ENCODE measurements at regions not wholly inside any gene's neighbourhood (a gene's known extent, or its start where the extent isn't known, plus 50 kb on each side); places are given as distances from the start of the nearest gene placed in this dataset.

- Mint-ChIP-seq H3K9me3 (no peaks in the 10 kb centered on the region), H3K4me3 (no peak overlapping the region), H3K36me3 (ENCODE audit: low read depth) (no peaks in the 10 kb centered on the region), H3K27me3 (ENCODE audit: insufficient read depth) (no peaks in the 10 kb centered on the region), H3K4me1 (no peaks in the 10 kb centered on the region), H3K27ac (no peak overlapping the region)
- 85 to 87% methylated on average over 2 of the region's 2 CpGs for WGBS, 2 experiments (ENCODE audit: insufficient coverage in 1 of 2, insufficient read length in 1 of 2)
- no peak for DNase-seq
- Histone ChIP-seq H3K9me3 (ENCODE audit: control insufficient read depth, low read length) (peaks cover 4% of the 10 kb centered on the region), H3K36me3 (ENCODE audit: control insufficient read depth, insufficient read depth, low read length) (no peaks in the 10 kb centered on the region), H3K27me3 (ENCODE audit: control insufficient read depth, insufficient read depth, low read length, poor library complexity, severe bottlenecking) (no peaks in the 10 kb centered on the region), H3K4me3 (ENCODE audit: low read length) (no peak overlapping the region), H3K9ac (ENCODE audit: extremely low read depth, low read length, poor library complexity, severe bottlenecking) (no peak overlapping the region), H3K4me1 (ENCODE audit: control insufficient read depth, insufficient read depth, low read length) (no peaks in the 10 kb centered on the region), H3K27ac (ENCODE audit: low read depth, low read length) (no peak overlapping the region)
- TF ChIP-seq CTCF (conservative IDR thresholded peaks at IDR 0.05): no peak
Measured at GRCh38 chr4:106615961-106616360, 247.4 kb upstream of the GIMD1 start.

- Mint-ChIP-seq H3K4me3 (no peak overlapping the region), H3K9me3 (no peaks in the 10 kb centered on the region), H3K27ac (no peak overlapping the region), H3K27me3 (ENCODE audit: insufficient read depth) (no peaks in the 10 kb centered on the region), H3K36me3 (ENCODE audit: low read depth) (no peaks in the 10 kb centered on the region), H3K4me1 (no peaks in the 10 kb centered on the region)
- Histone ChIP-seq H3K4me3 (ENCODE audit: low read length) (no peak overlapping the region), H3K36me3 (ENCODE audit: control insufficient read depth, insufficient read depth, low read length) (no peaks in the 10 kb centered on the region), H3K4me1 (ENCODE audit: control insufficient read depth, insufficient read depth, low read length) (no peaks in the 10 kb centered on the region), H3K27me3 (ENCODE audit: control insufficient read depth, insufficient read depth, low read length, poor library complexity, severe bottlenecking) (no peaks in the 10 kb centered on the region), H3K9me3 (ENCODE audit: control insufficient read depth, low read length) (peaks cover 8% of the 10 kb centered on the region), H3K9ac (ENCODE audit: extremely low read depth, low read length, poor library complexity, severe bottlenecking) (no peak overlapping the region), H3K27ac (ENCODE audit: low read depth, low read length) (no peak overlapping the region)
- DNase-seq: no peak
- TF ChIP-seq CTCF (conservative IDR thresholded peaks at IDR 0.05): no peak
- 60 to 85% methylated on average over 1 to 4 of the region's 4 CpGs for WGBS, 2 experiments (ENCODE audit: insufficient coverage in 1 of 2, insufficient read length in 1 of 2)
Measured at GRCh38 chr4:106615410-106615945, 246.9 kb upstream of the GIMD1 start.

- H3K4me1 ChIP-seq (ENCODE audit: control insufficient read depth, insufficient read depth, low read length): no peaks in the 10 kb centered on the region
- WGBS, 2 experiments (ENCODE audit: insufficient coverage in 1 of 2, insufficient read length in 1 of 2): 80 to 84% methylated on average over 2 to 4 of the region's 4 CpGs
- H3K4me1 Mint-ChIP-seq: no peaks in the 10 kb centered on the region
- no peak overlapping the region for H3K4me3 ChIP-seq (ENCODE audit: low read length)
- no peaks in the 10 kb centered on the region for H3K36me3 ChIP-seq (ENCODE audit: control insufficient read depth, insufficient read depth, low read length)
- no peaks in the 10 kb centered on the region for H3K27me3 ChIP-seq (ENCODE audit: control insufficient read depth, insufficient read depth, low read length, poor library complexity, severe bottlenecking)
- H3K27ac Mint-ChIP-seq: no peak overlapping the region
- no peak for TF ChIP-seq CTCF (conservative IDR thresholded peaks at IDR 0.05)
- DNase-seq: no peak
- no peak overlapping the region for H3K9ac ChIP-seq (ENCODE audit: extremely low read depth, low read length, poor library complexity, severe bottlenecking)
- H3K27ac ChIP-seq (ENCODE audit: low read depth, low read length): no peak overlapping the region
- H3K9me3 ChIP-seq (ENCODE audit: control insufficient read depth, low read length): peaks cover 8% of the 10 kb centered on the region
- no peak overlapping the region for H3K4me3 Mint-ChIP-seq
- H3K9me3 Mint-ChIP-seq: peaks cover under 1% of the 10 kb centered on the region
- no peaks in the 10 kb centered on the region for H3K27me3 Mint-ChIP-seq (ENCODE audit: insufficient read depth)
- H3K36me3 Mint-ChIP-seq (ENCODE audit: low read depth): no peaks in the 10 kb centered on the region
Measured at GRCh38 chr4:106614441-106614840, 245.9 kb upstream of the GIMD1 start.

All from endodermal cell (in vitro differentiated cells).